PFSK-1 (cell line): ENCODE measurements at regions not wholly inside any gene's neighbourhood (a gene's known extent, or its start where the extent isn't known, plus 50 kb on each side); places are given as distances from the start of the nearest gene placed in this dataset.

ENCODE experiments used
- FOXP2 ChIP-seq: optimal IDR thresholded peaks from 2 replicates; pipeline ENCODE3; 2011; ENCODE audit warnings: borderline replicate concordance, control low read depth, inconsistent platforms; ENCODE audit not compliant: insufficient read depth; ENCODE audit errors: extremely low read length, extremely low read depth
- POLR2AphosphoS5 ChIP-seq: IDR thresholded peaks from 2 replicates; pipeline ENCODE4 v1.6.1; 2012; ENCODE audit warnings: low read depth, mild to moderate bottlenecking, control low read depth, low read length, moderate library complexity
- REST ChIP-seq, 2 experiments: IDR thresholded peaks; 2 replicates each; pipeline versions ENCODE4 v1.6.1 to v1.8.0; 2011 to 2012; ENCODE audit warnings: low read depth in 2 of 2, low read length in 2 of 2, control low read depth in 1 of 2, inconsistent platforms in 1 of 2, mild to moderate bottlenecking in 1 of 2, moderate library complexity in 1 of 2; ENCODE audit not compliant: insufficient read depth in 1 of 2
- SIN3A ChIP-seq: IDR thresholded peaks from 2 replicates; pipeline ENCODE4 v1.6.1; 2012; ENCODE audit warnings: mild to moderate bottlenecking, low read length, moderate library complexity, borderline replicate concordance; ENCODE audit not compliant: insufficient read depth
- TAF1 ChIP-seq: IDR thresholded peaks from 2 replicates; pipeline ENCODE4 v1.6.1; 2012; ENCODE audit warnings: low read length, control low read depth, borderline replicate concordance; ENCODE audit not compliant: insufficient read depth

GRCh38 chr7:136370137-136370536 is 393.0 kb upstream of the MTPN start:
- TF ChIP-seq REST (IDR thresholded peaks at IDR 0.05; ENCODE audit: insufficient read depth in 1 of 2, low read depth in 2 of 2, low read length in 2 of 2) (no peak), TAF1 (no peak), POLR2AphosphoS5 (no peak), SIN3A (no peak), FOXP2 (no peak)
